ENCODE measurements at regions not wholly inside any gene's neighbourhood (a gene's known extent, or its start where the extent isn't known, plus 50 kb on each side); places are given as distances from the start of the nearest gene placed in this dataset.

DNA sequence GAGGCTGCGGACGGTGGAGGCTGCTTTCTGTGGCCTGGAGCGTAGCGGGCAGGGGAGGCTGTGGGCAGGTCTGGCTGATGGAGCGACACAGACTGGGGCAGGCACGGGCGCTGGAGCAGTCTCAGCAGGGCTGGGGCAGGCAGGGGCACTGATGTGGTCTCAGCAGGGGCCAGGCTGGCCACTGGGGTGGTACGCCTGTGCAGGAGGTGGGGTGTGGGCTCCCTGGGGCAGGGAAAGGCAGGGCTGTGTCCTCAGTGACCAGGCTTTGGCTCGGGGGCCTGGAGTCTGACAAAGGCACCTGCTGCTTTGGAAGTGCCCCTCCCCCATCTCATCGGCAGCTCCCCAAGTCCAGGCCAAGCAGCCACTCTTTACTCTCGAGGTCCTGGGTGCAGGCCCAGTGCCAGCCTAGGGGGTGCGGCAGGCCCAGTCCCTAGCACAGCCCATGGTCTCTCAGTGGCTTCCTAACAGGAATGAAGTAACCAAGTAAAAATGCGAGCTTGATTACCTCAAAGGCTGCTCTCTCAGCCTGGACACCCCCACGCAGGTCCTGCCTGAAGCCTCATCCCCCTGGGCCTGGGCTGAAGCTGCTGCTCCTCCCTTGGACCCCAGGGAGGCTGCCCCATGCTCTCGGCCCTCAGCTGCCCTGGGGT lies 55.5 kb downstream of the ADRA2C start:
- TF ChIP-seq, protein P1, sequence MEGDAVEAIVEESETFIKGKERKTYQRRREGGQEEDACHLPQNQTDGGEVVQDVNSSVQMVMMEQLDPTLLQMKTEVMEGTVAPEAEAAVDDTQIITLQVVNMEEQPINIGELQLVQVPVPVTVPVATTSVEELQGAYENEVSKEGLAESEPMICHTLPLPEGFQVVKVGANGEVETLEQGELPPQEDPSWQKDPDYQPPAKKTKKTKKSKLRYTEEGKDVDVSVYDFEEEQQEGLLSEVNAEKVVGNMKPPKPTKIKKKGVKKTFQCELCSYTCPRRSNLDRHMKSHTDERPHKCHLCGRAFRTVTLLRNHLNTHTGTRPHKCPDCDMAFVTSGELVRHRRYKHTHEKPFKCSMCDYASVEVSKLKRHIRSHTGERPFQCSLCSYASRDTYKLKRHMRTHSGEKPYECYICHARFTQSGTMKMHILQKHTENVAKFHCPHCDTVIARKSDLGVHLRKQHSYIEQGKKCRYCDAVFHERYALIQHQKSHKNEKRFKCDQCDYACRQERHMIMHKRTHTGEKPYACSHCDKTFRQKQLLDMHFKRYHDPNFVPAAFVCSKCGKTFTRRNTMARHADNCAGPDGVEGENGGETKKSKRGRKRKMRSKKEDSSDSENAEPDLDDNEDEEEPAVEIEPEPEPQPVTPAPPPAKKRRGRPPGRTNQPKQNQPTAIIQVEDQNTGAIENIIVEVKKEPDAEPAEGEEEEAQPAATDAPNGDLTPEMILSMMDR (IDR thresholded peaks at IDR 0.05): no peak
- no peak for TF ChIP-seq POLR2A (IDR thresholded peaks at IDR 0.05)

All from thyroid gland (tissue), 4 donors.